ENCODE measurements at regions not wholly inside any gene's neighbourhood (a gene's known extent, or its start where the extent isn't known, plus 50 kb on each side); places are given as distances from the start of the nearest gene placed in this dataset.

DNA sequence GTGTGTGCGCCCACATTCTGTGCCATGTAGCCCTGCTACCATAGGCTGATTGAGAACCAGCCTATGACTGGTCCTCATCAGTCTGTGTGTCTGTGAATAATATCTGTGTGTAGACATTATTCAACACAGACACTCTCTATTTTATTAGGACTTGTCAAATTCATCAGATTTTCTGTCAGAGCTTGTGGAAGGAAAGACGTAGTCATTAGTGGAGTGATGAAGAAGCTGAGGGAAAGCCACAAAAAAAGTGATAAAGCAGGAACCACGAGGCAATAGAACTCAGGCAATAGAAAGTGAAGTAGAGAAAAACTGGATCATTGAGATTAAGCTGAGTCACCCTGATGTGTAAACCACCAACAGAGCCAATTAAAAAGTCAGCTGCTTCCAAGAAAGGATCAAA, 122.2 kb upstream of the MARCKS start:
- DNase-seq (ENCODE audit: extremely low read depth, low read depth), result no peak

DNA sequence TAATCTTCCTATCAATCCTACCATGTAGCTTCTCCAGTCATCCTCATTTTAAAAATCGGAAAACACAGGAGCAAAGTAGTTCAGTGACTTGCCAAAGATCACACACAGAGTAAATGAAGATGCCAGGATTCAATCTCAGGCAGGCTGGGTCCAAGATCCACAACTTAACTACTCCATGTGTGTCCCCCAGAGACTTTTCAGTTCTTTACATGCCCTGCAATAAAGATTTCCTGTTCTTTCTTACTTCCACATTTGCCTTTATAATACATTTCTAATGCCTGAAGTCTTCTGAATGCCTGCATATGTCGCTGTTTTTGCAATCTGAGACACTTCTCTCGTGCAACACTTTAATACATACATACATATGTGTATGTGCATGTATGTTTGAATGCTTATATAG, 121.7 kb upstream of the MARCKS start:
- no peak for DNase-seq (ENCODE audit: extremely low read depth, low read depth)

DNA sequence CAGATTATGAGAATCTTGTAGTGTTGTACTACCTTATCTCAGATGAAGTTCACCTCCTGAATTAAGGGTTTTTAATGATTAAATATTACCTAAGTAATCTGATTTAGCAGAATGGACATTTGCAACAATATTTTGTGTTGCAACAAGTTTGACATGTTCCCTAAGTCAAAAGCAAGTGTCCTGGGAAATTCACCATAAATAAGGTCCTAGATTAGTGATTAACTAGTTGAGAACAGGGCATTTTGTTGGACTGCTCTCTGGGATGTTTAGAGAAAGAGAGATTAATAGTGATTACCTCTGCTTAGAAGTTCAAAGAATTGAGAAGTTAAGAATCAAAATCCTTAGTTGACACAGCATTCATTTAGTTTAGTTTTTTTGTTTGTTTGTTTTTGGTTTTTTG, 120.2 kb upstream of the MARCKS start:
- DNase-seq (ENCODE audit: extremely low read depth, low read depth), result no peak

DNA sequence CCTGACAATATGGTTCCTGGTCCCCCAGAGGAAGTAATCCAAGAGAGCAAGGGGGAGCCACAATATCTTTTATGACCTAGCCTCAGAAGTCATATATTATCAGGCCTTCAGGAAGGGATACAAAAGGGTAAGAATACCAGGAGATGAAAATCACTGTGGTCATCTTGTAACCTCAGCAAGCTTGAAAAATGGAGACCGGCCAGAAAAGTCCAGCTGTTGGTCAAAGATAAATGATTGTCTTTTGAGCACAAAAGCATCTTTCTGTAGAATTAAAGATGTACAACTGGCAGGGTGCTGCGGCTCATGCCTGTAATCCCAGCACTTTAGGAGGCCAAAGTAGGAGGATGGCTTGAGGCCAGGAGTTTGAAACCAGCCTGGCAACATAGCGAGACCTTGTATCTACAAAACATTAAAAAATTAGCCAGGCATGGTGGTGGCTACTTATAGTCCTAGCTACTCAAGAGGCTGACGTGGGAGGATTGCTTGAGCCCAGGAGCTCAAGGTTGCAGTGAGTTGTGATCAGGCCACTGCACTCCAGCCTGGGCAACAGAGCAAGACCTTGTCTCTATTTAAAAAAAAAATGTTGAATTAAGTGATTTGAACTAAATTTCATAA, 118.0 kb upstream of the MARCKS start:
- no peak for DNase-seq (ENCODE audit: extremely low read depth, low read depth)

DNA sequence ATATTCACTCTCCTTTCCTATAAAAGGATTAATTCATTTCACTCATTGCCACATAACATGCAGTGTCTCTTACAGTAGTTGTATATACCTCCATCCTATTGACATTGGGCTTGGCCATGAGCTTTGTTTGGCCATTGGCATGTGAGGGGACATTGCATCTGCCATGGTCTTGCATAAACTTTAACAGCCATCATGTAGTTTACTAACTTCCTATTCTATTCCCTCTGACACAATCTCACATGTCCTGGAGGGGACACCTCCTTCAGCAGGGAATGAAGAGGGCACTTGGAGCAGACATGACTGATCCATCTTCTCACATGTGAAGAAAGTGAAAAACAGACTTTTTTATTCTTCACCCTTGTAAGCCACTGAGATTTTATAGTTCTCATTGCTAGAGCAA, 115.5 kb upstream of the MARCKS start:
- no peak for DNase-seq (ENCODE audit: extremely low read depth, low read depth)

DNA sequence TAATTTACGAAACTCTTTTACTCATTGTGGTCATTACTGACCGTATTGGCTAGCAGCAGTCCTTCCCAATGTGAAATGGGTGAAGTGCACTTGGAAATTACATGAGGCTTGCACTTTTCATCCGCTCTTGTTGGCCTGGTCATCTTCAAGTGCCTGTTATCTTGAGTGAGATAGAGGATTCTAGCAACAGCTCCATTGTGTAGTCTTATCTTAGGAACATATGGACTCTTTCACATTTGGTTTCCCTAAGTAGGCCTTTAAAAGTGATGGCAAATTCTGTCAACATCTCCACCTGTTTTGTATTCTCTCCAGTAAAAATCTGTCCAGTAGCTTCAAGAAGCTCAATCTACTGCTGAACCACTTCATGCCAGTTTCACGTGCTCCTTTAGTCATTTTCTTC, 114.8 kb upstream of the MARCKS start:
- no peak for DNase-seq (ENCODE audit: extremely low read depth, low read depth)

DNA sequence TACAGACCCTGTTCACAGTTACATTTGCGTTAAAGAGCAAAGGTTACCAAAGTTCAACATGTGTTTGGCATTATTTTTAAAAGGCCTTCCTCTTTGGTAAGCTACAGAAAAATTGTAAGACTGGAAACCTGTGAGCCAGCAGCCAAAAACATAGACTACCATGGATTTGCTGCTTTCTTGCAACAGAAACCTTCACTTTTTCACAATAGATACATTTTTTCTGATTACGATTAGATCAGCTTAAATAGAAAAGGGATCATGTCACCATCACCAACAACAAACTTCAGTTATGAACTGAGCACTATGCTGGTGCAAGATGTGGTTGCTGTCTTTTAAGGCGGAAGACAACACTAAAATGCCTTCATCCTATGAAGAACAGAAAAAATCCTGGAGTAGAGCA, 112.3 kb upstream of the MARCKS start:
- no peak for DNase-seq (ENCODE audit: extremely low read depth, low read depth)

DNA sequence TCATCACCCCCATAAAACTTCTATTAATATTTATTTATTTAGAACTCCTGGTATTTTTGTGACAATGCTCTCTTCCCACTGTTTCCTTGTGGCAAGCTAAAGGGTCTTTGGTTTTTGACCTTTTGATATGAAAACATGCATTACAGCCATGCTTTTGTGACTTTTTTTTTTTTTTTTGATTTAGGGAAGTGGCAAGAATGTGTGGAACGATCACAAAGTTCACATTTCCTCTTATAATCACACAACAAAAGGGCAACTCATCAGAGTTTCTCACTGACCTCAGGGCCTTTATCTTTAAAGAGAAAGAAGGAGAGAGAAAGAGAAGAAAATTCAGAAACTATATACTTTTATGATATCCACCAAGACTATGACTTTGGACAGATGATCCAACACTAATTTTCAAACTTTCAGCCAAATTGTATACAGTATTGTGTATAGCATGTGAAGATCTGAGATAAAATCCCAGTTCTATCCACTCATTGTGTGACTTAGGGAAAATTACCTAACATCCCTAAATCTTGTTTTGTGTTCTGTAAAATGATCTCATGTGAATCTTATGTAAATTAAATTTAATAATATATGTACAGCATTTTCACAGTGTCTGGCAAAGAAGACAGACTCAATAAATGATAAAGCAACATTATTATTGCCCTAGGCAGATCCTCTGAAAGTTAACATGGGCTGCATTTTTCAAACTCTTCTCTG, 106.8 kb upstream of the MARCKS start:
- DNase-seq (ENCODE audit: extremely low read depth, low read depth), result no peak

DNA sequence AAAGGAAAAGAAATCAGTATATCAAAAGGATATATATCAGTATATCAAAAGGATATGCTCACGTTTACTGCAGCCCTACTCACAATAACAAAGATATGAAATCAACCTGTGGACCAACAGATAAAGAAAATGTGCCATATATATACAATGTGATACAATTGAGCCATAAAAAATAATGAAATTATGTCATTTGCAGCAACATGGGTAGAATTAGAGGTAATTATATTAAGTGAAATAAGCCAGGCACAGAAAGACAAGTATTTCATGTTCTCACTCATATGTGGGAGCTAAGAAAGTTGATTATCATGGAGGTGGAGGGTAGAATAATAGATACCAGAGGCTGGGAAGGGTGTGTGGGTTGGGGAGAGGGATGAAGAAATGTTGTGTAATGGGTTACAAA, 102.9 kb upstream of the MARCKS start:
- no peak for DNase-seq (ENCODE audit: extremely low read depth, low read depth)

DNA sequence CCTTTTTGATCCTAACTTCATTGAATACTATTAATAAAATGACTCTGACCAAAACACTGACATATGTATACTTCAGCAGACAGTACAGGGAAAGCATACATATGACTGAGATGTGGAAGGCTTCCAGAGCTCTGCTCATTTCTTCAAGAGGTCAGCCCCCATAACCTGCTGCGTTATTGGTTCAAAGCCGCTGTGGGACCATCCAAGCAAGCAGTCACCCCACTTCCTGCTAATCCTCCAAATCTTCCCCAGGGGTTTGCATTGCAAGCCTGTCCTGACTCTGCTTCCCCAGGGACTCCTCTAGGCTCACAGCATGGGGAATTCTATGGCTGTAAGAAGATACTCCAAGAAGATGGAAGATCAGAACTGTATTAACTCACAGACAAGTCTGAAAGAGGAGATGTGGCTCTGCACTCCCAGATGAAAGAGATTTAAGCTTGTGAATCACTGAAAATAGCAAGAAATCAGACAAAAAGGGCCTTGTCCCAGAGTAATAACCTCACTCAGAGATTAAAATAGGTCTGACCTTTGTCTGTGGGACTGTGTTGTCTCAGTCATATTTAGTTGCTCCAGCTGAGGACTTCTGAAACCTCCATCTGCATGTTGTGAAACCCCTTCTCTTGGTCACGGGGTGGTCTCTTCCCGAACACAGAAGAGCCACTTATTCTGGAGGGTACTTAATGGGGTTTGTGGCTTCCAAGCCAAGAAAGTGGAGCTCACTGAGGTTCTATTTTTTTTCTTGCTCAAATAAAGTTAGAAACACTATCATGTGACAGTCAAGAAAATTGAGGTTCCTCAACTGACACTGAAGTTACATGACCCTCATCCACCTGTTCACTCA, 101.5 kb upstream of the MARCKS start:
- DNase-seq (ENCODE audit: extremely low read depth, low read depth), result no peak

DNA sequence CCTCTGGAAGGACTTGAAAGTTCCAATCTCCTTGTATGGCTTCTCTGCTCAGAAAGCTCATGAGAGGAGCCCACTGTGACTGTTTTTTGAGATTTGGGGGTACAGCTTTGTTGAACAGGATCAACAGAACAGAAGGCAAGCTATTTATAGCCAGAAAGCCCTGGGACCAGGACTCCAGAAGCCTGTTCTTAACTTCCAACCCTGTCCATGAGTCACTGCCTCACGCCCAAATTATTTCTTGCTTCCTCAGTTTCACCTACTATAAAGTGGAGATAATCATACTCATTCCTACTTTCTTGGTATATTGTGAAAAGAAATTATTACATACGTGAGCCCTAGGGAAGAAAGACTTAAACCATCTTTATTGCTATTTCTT, 100.9 kb upstream of the MARCKS start:
- no peak for DNase-seq (ENCODE audit: extremely low read depth, low read depth)

DNA sequence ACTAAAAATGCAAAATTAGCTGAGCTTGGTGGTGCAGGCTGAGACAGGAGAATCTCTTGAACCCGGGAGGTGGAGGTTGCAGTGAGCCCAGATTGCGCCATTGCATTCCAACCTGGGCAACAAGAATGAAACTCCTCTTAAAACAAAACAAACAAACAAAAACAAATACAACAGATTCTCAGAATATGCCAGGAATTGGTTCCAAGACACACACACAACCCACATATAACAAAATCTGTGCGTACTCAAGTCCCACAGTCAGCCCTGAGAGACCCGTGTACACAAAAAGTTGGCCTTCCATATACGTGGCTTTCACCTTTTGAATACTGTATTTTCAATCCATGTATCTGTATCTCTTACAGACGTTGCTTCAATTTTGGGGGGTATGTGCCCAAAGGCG, 98.9 kb upstream of the MARCKS start:
- no peak for DNase-seq (ENCODE audit: extremely low read depth, low read depth)

DNA sequence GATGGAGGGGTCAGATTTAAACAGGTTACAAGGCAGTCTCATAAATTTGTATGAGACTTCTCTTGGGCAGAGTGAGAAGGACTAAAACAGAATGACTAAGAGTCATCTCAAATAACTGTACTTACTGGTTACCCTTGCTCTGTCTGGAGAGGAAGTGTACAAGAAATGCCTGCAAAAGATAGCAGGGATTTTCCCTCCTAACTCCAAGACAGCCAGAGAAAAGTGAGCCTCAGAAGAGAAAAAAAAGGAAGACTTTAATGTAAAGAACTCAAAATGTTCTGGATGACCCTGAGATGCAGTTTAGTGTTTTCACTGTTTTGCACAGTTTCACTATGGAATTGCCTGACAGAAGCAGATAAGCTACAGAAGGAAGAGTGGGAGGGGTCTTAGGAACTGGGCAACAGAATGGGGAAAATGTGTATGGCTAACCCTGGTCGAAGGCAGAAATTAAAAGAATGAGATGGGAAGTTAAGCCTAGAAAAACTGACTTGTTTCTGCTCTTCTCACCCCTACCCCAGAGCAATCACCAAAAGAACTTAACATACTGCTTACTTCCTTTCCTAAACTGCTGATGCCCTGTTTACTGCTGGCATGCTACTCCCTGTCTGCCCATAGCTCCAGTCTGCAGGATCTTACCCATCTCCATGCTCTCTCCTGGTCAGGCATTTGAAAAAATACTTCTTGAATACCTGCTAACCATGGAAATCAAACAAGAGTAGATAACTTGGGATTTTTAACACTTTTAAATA, 98.1 kb upstream of the MARCKS start:
- DNase-seq (ENCODE audit: extremely low read depth, low read depth), result no peak

DNA sequence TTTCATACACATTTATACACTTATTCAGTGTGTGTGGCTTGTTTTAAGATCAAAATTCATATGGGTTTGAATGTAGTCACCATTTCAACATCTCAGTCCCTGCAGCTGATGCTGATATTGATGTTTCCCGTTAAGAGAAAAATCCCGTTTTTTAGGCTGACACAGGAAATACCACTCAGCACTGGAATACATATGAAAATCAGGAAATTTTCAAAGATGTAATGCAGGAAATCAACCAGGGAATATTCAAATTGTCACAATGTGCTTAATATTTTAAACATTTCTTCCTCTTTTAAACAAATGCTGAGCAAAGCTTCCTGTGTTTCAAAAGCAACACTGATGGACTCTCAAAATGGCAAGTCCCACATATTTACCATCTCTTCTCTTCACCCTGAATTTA, 94.5 kb upstream of the MARCKS start:
- no peak for DNase-seq (ENCODE audit: extremely low read depth, low read depth)

DNA sequence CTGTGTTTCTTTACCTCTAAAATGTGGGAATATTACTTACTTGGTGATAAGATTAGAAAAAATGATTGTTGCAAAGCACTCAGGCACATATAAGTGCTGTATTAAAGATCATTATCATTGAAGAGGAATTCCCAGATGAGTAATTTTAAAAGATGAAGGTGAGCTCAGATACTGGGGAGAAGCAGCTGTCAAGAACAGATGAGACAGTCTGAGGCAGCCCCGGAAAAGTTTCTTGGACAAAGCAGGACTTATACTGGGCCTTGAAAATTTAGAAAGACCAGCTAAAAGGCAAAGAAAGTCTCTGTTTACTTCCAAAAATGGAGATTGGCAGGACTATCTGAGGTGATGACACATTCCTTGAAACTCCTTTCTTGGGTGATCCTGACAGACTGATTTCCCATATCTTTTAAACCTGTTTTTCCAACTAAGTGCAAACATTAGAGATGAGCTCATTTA, 93.8 kb upstream of the MARCKS start:
- DNase-seq (ENCODE audit: extremely low read depth, low read depth), result no peak

DNA sequence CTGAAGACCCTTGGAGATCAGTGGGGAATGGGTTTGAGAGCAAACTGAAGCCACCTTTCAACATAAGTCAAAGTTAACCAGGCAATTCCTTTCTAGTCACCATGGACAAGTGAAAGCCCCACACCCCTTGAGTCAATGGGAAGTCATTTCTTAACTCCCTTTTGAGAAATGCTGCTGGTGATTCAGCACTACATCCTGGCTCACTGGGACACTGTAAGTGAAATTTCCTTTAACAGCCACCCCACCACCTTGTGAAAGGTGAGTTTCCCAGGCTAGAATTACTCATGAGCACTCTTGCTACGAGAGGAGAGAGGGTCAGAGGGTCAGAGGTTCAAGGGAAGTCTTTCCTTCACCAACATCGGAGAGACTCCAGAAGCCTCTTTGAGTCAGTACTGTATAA, 93.3 kb upstream of the MARCKS start:
- peak; percentile 23 for DNase-seq (ENCODE audit: extremely low read depth, low read depth)

DNA sequence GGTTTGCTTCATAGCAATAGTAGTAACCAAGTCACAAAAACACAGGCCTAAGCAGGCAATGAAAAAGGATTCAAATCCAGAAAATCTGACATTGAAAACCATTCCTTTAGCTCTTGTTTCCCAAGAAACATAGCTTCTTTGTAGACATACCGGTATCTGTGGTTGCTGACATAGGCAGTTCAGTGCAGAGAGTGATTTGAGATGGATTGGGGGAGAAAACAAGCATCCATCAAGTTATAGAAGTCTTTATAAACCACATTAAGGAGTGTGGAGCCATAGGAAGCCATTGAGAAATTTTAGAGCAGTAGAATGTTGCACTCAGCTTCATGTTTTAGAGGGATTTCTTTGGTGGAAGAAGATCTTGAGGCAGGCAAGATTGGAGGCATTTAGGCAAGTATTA, 91.2 kb upstream of the MARCKS start:
- DNase-seq (ENCODE audit: extremely low read depth, low read depth), result no peak

DNA sequence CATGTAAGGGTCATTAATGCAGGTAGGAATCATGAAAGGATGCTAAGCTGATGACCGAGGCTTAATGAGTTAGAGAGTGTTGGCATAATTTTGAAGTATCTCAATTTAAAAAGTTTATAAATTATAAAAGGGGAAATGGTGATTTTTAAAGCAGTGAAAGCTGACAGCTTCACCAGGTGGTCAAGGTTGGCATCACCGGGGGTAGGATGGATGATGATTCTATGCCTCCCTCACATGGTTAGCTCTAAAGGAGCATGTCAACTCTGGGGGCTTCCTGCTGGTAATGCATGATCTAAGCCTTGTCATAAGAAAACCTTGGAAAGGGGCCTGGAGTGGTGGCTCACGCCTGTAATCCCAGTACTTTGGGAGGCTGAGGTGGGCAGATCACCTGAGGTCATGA, 89.2 kb upstream of the MARCKS start:
- DNase-seq (ENCODE audit: extremely low read depth, low read depth), result no peak

DNA sequence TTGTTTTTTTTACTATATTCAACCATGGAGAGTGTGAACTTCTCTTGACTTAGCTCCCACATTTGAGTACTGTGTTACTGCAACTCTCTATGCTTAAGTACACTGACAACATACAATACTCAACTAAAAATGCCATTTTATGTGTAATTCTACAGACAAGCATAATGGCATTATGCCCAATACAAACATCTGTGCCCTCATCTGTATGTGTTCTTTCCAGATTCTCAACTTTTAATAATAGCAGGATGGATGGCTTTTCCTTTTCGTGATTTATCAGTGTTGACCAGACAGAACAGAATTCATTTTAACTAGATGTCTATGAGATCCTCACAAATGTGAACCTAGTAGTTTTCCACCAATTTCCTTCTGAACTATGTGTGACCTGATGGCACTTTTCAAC, 84.2 kb upstream of the MARCKS start:
- DNase-seq (ENCODE audit: extremely low read depth, low read depth), result no peak

DNA sequence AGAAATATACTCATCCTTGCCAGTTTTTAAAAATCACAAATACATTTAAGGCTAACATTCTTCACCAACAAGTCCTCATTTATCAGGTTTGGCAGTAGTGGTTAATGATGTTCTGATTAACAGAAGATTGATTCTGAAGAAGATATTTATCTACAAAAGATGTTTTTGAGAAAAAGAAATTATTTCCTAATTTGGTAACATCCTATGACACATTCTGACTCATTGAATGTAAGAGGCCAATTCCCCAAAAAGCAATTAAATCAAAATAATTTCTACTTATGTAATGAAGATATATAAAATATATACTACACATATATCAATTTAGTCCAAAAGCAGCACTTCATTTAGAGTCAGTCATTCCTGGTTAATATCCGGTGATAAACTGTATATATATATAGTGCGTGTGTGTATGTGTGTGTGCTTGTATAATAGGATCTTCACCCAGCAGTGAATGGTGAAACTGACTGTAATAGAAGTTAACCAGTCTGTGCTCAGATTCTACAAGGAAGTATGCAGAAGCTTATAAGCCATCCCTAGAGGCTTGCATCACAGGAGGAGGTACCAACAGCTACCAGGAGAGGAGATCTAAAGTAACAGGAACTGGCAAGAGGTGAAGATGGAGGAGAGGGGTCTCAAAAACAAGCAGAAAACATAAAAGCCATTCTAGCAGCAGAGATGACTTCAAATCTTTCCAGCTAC, 82.9 kb upstream of the MARCKS start:
- peak; percentile 2 for DNase-seq (ENCODE audit: extremely low read depth, low read depth)

DNA sequence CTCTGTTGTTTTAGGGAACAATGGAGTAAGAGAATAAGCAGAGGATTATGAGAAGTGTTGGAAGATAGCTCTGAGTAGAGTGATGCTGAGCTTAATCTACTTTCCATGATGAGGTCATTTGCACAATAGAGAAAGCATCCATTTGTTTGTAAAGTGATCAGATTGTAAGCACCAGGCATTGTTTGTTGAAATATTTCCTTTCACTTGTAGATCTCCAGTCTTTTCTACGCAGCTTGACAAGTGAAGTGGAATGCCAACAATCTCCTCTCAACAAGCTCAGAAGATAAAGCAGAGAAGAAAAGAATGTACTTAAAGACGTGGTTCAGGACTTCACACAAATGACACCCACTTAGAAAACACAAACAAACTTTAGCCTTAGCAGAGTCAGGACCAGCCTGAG, 80.1 kb upstream of the MARCKS start:
- no peak for DNase-seq (ENCODE audit: extremely low read depth, low read depth)

Data from NCI-H460 (cell line).